H1 (cell line): ENCODE measurements at regions not wholly inside any gene's neighbourhood (a gene's known extent, or its start where the extent isn't known, plus 50 kb on each side); places are given as distances from the start of the nearest gene placed in this dataset.

Experiments used
- CTCF ChIA-PET: fragments of 300-600 bp; sonication (Branson Sonifier 250); formaldehyde crosslinking; loops from one replicate; lab custom pipeline; 2021; ENCODE audit not compliant: partially characterized antibody; lab: Charles Lee
- POLR2A ChIA-PET: fragments of 300-600 bp; sonication (Branson Sonifier 250); formaldehyde crosslinking; loops from one replicate; lab custom pipeline; 2021; ENCODE audit warnings: inconsistent platforms; ENCODE audit not compliant: partially characterized antibody; lab: Charles Lee
- DNase-seq, 2 experiments: peaks; one replicate each; pipeline versions ENCODE4 v3.0.0 to v3.0.0-alpha.2; 2010 to 2022; ENCODE audit warnings: low spot score in 2 of 2, low read depth in 1 of 2, mixed read lengths in 1 of 2
- FAIRE-seq: peaks from 2 replicates; lab custom pipeline; 2011; peaks lifted over from hg19 to GRCh38; lab: Jason Lieb, UNC
- H2AFZ ChIP-seq: 2 replicates; pipeline ENCODE4 v1.8.1; 2012; ENCODE audit warnings: low read length, inconsistent platforms
- H2AK5ac ChIP-seq: 2 replicates; pipeline ENCODE4 v1.6.1; 2013; ENCODE audit warnings: low read depth, low read length
- H2BK120ac ChIP-seq: replicated peaks from 2 replicates; pipeline ENCODE3; 2013; ENCODE audit warnings: low read depth, low read length, inconsistent platforms
- H2BK12ac ChIP-seq: 2 replicates; pipeline ENCODE4 v1.6.1; 2013; ENCODE audit warnings: low read depth, low read length
- H2BK15ac ChIP-seq: 2 replicates; pipeline ENCODE4 v1.6.1; 2013; ENCODE audit warnings: low read length
- H2BK20ac ChIP-seq: 2 replicates; pipeline ENCODE4 v1.6.1; 2013; ENCODE audit warnings: low read length
- H2BK5ac ChIP-seq: 2 replicates; pipeline ENCODE4 v1.6.1; 2013; ENCODE audit warnings: low read depth, low read length
- H3K14ac ChIP-seq: 2 replicates; pipeline ENCODE4 v1.6.1; 2013; ENCODE audit warnings: inconsistent platforms; ENCODE audit not compliant: insufficient read length
- H3K18ac ChIP-seq: 2 replicates; pipeline ENCODE4 v1.6.1; 2013; ENCODE audit warnings: low read length; ENCODE audit errors: extremely low read depth
- H3K23ac ChIP-seq: 2 replicates; pipeline ENCODE4 v1.6.1; 2013; ENCODE audit warnings: inconsistent platforms; ENCODE audit not compliant: insufficient read length
- H3K23me2 ChIP-seq: 2 replicates; pipeline ENCODE4 v1.6.1; 2013; ENCODE audit warnings: low read depth, low read length
- H3K27ac ChIP-seq: 2 replicates; pipeline ENCODE4 v1.6.1; 2011; ENCODE audit warnings: low read depth, low read length, inconsistent platforms
- H3K27me3 ChIP-seq, 4 experiments: replicated peaks in 1 of 4; 1 replicate in 1 of 4; 2 replicates in 3 of 4; pipeline versions ENCODE4 v1.6.1 to v1.8.1; 2011 to 2013; ENCODE audit warnings: low read length in 3 of 4, mild to moderate bottlenecking in 3 of 4, inconsistent platforms in 2 of 4, mixed read lengths in 2 of 4, moderate library complexity in 1 of 4; ENCODE audit not compliant: control insufficient read depth in 3 of 4, insufficient read depth in 3 of 4; ENCODE audit errors: extremely low read depth in 1 of 4
- H3K36me3 ChIP-seq, 4 experiments: 2 replicates each; pipeline versions ENCODE4 v1.6.1 to v1.8.1; 2011 to 2013; ENCODE audit warnings: mild to moderate bottlenecking in 4 of 4, low read length in 3 of 4, moderate library complexity in 2 of 4, control low read depth in 1 of 4, inconsistent platforms in 1 of 4; ENCODE audit not compliant: insufficient read depth in 4 of 4, control insufficient read depth in 2 of 4
- H3K4ac ChIP-seq: replicated peaks from 2 replicates; pipeline ENCODE3; 2013; ENCODE audit warnings: low read length, low read depth, mixed read lengths, inconsistent platforms; ENCODE audit not compliant: insufficient read length
- H3K4me1 ChIP-seq, 4 experiments: replicated peaks in 1 of 4; 1 replicate in 1 of 4; 2 replicates in 3 of 4; pipeline versions ENCODE4 v1.6.1 to v1.8.1; 2011 to 2013; ENCODE audit warnings: low read length in 3 of 4, inconsistent platforms in 2 of 4, mixed read lengths in 1 of 4; ENCODE audit not compliant: insufficient read depth in 4 of 4, control insufficient read depth in 3 of 4
- H3K4me2 ChIP-seq, 2 experiments: 2 replicates each; pipeline versions ENCODE4 v1.6.1 to v1.8.1; 2011 to 2013; ENCODE audit warnings: low read depth in 2 of 2, low read length in 2 of 2, control low read depth in 1 of 2, inconsistent platforms in 1 of 2, mild to moderate bottlenecking in 1 of 2; ENCODE audit not compliant: insufficient read depth in 1 of 2
- H3K4me3 ChIP-seq, 4 experiments: fragments of 200-600, 300-600 bp in 1 of 4; sonication (generic), shearing (Covaris generic), sonication (Bioruptor Twin) in 1 of 4; 2 replicates each; pipeline versions ENCODE4 v1.5.1 to v1.8.1; 2011 to 2016; ENCODE audit warnings: low read length in 4 of 4, low read depth in 3 of 4, control low read depth in 2 of 4, inconsistent platforms in 2 of 4, mild to moderate bottlenecking in 2 of 4, mixed read lengths in 1 of 4, moderate library complexity in 1 of 4; ENCODE audit not compliant: insufficient read depth in 2 of 4; ENCODE audit errors: extremely low read depth in 1 of 4
- H3K56ac ChIP-seq: replicated peaks from 2 replicates; pipeline ENCODE3; 2013; ENCODE audit warnings: low read depth, mild to moderate bottlenecking, mixed read lengths, low read length, inconsistent platforms; ENCODE audit not compliant: insufficient read length
- H3K79me1 ChIP-seq: 2 replicates; pipeline ENCODE4 v1.6.1; 2013; ENCODE audit warnings: low read depth, low read length, control low read depth
- H3K79me2 ChIP-seq, 2 experiments: 2 replicates each; pipeline versions ENCODE4 v1.6.1 to v1.8.1; 2012 to 2013; ENCODE audit warnings: low read length in 2 of 2, mild to moderate bottlenecking in 2 of 2, inconsistent platforms in 1 of 2; ENCODE audit not compliant: insufficient read depth in 2 of 2, control insufficient read depth in 1 of 2
- H3K9ac ChIP-seq, 4 experiments: replicated peaks in 1 of 4; 1 replicate in 1 of 4; 2 replicates in 3 of 4; pipeline versions ENCODE4 v1.6.1 to v1.8.1; 2011 to 2013; ENCODE audit warnings: low read depth in 3 of 4, low read length in 3 of 4, control low read depth in 2 of 4, mild to moderate bottlenecking in 2 of 4, moderate library complexity in 2 of 4, inconsistent platforms in 1 of 4; ENCODE audit errors: extremely low read depth in 1 of 4
- H3K9me3 ChIP-seq, 2 experiments: 2 replicates each; pipeline versions ENCODE4 v1.6.1 to v1.8.1; 2012 to 2013; ENCODE audit warnings: mild to moderate bottlenecking in 2 of 2, moderate library complexity in 2 of 2, control low read depth in 1 of 2, inconsistent platforms in 1 of 2, low read depth in 1 of 2, low read length in 1 of 2, mixed read lengths in 1 of 2; ENCODE audit not compliant: insufficient read depth in 2 of 2
- H4K20me1 ChIP-seq, 2 experiments: replicated peaks in 1 of 2; 2 replicates each; pipeline versions ENCODE3 to v1.8.1; 2011 to 2013; ENCODE audit warnings: inconsistent platforms in 2 of 2, low read length in 2 of 2, mild to moderate bottlenecking in 1 of 2; ENCODE audit not compliant: insufficient read depth in 2 of 2, control insufficient read depth in 1 of 2
- H4K5ac ChIP-seq: 2 replicates; pipeline ENCODE4 v1.6.1; 2013; ENCODE audit warnings: low read length, low read depth, mixed read lengths, inconsistent platforms; ENCODE audit not compliant: insufficient read length
- H4K8ac ChIP-seq: 2 replicates; pipeline ENCODE4 v1.8.0; 2013; ENCODE audit warnings: mild to moderate bottlenecking, moderate library complexity, low read length, inconsistent platforms; ENCODE audit not compliant: insufficient read depth; ENCODE audit errors: extremely low read depth
- H4K91ac ChIP-seq: replicated peaks from 2 replicates; pipeline ENCODE3; 2013; ENCODE audit warnings: low read length, mixed read lengths, inconsistent platforms; ENCODE audit not compliant: insufficient read length
- BACH1 ChIP-seq: IDR thresholded peaks from 2 replicates; pipeline ENCODE4 v1.6.1; 2012; ENCODE audit warnings: low read length, improper control_type of control experiment
- CBX5 ChIP-seq: fragments of 300-800, 300-1000 bp; sonication (generic); IDR thresholded peaks from 2 replicates; pipeline ENCODE4 v1.7.1; 2016; ENCODE audit warnings: antibody characterized with exemption, low read length, low read depth
- EP300 ChIP-seq, 2 experiments: IDR thresholded peaks; 1 replicate in 1 of 2; 2 replicates in 1 of 2; pipeline ENCODE4 v1.6.1; 2011 to 2012; ENCODE audit warnings: low read depth in 2 of 2, low read length in 2 of 2, mild to moderate bottlenecking in 2 of 2, borderline replicate concordance in 1 of 2, inconsistent platforms in 1 of 2, moderate library complexity in 1 of 2
- HDAC2 ChIP-seq, 2 experiments: fragments of 300-600 bp in 1 of 2; sonication (generic) in 1 of 2; IDR thresholded peaks; 2 replicates each; pipeline ENCODE4 v1.6.1; 2011 to 2012; ENCODE audit warnings: low read depth in 2 of 2, low read length in 2 of 2, mild to moderate bottlenecking in 2 of 2, moderate library complexity in 2 of 2, borderline replicate concordance in 1 of 2, inconsistent platforms in 1 of 2
- KDM5A ChIP-seq: fragments of 200-600 bp; IDR thresholded peaks from 2 replicates; pipeline ENCODE4 v1.7.1; 2012; ENCODE audit warnings: mild to moderate bottlenecking, low read length, inconsistent platforms, mixed read lengths
- RAD21 ChIP-seq, 2 experiments: IDR thresholded peaks in 1 of 2; conservative IDR thresholded peaks in 1 of 2; 2 replicates each; pipeline ENCODE4 v1.6.1; 2011; ENCODE audit warnings: low read depth in 2 of 2, low read length in 2 of 2, improper control_type of control experiment in 1 of 2, inconsistent platforms in 1 of 2, mild to moderate bottlenecking in 1 of 2, moderate library complexity in 1 of 2
- SP1 ChIP-seq: IDR thresholded peaks from 2 replicates; pipeline ENCODE4 v1.6.1; 2011; ENCODE audit warnings: low read depth, low read length
- SRF ChIP-seq: IDR thresholded peaks from 2 replicates; pipeline ENCODE4 v1.6.1; 2011; ENCODE audit warnings: mild to moderate bottlenecking, low read depth, low read length, moderate library complexity
- TBP ChIP-seq: IDR thresholded peaks from 2 replicates; pipeline ENCODE4 v1.6.1; 2011; ENCODE audit warnings: low read depth, low read length, improper control_type of control experiment
- TCF12 ChIP-seq: IDR thresholded peaks from 2 replicates; pipeline ENCODE4 v1.6.1; 2011; ENCODE audit warnings: low read depth, mild to moderate bottlenecking, low read length
- WGBS, 2 experiments: shearing (Covaris generic) in 1 of 2; methylation state at CpG; one replicate each; pipeline versions ENCODE4 v1.1.6 to v1.1.7; 2013 to 2015; ENCODE audit warnings: low lambda C conversion rate in 2 of 2, mixed read lengths in 2 of 2, inconsistent platforms in 1 of 2, low coverage in 1 of 2, missing lambda C conversion rate in 1 of 2; ENCODE audit not compliant: insufficient replicate concordance in 2 of 2, insufficient coverage in 1 of 2, insufficient read length in 1 of 2; ENCODE audit errors: extremely low coverage in 1 of 2, missing lambda C conversion rate in 1 of 2; 5-methylcytosine and 5-hydroxymethylcytosine counted together
- TF ChIP-seq, protein P1 (sequence below): IDR thresholded peaks from 2 replicates; pipeline ENCODE4 v1.6.1; 2011; ENCODE audit warnings: low read depth, mild to moderate bottlenecking, low read length; ENCODE audit not compliant: insufficient read depth
- TF ChIP-seq, protein P2 (sequence below): IDR thresholded peaks from 2 replicates; pipeline ENCODE4 v1.6.1; 2011; ENCODE audit warnings: low read length, improper control_type of control experiment

DNA sequence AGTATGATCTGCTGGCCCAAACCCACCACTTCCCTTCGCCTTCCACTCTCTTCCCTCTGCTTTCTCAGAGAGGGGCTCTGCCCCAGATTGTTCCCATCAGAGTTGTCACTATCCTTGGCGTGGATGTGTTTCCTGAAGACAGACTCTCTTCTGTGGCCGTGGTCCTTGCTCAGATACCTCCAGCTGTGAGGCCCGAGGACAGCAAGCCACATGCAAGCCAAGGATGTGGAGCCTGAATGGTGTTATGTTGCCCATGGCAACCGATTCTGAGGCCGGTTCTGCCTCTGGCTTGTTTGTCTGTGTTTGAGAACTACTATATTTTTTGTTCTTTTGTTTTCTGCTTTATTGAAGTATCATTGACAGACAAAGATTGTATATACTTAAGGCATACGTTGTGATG, 247.4 kb upstream of the PODXL start:
- H2BK12ac ChIP-seq, result no peak overlapping the region
- no peak overlapping the region for H2BK20ac ChIP-seq
- WGBS, 2 experiments, result 87% methylated on average over 7 of the region's 7 CpGs; no CpG with 5 or more reads in 1 of the 2 experiments
- no peak overlapping the region for H2AFZ ChIP-seq
- no peak overlapping the region for H3K14ac ChIP-seq
- DNase-seq, result no peak
- H2BK120ac ChIP-seq, result no peak overlapping the region
- no peak overlapping the region for H4K8ac ChIP-seq
- H2BK15ac ChIP-seq, result no peak overlapping the region
- no peak overlapping the region for H3K27ac ChIP-seq
- no peak overlapping the region for H3K23ac ChIP-seq
- H3K79me2 ChIP-seq, result no peaks in the 10 kb centered on the region
- no peak overlapping the region for H2BK5ac ChIP-seq
- CTCF ChIA-PET, result interaction anchor here (2.2 to 3.0 kb wide), 2 partner anchors 11 to 55 kb away, joined by 9 to 10 read pairs; no protein-coding TSS in a partner anchor
- POLR2A ChIA-PET, result no interaction called here
- no peak overlapping the region for H4K5ac ChIP-seq
- H2AK5ac ChIP-seq, result no peak overlapping the region
- no peak overlapping the region for H3K56ac ChIP-seq
- no peaks in the 10 kb centered on the region for H3K9me3 ChIP-seq
- no peak for FAIRE-seq
- no peak overlapping the region for H4K91ac ChIP-seq
- H3K4me3 ChIP-seq, result no peak overlapping the region
- no peaks in the 10 kb centered on the region for H3K36me3 ChIP-seq
- no peaks in the 10 kb centered on the region; a peak in 1 of 7 replicates for H3K27me3 ChIP-seq
- peaks cover 0 to 8% (median 5%) of the 10 kb centered on the region in 4 experiments; a peak in 4 of 7 replicates for H3K4me1 ChIP-seq
- no peak overlapping the region for H3K18ac ChIP-seq
- no peaks in the 10 kb centered on the region for H3K23me2 ChIP-seq
- H3K4ac ChIP-seq, result no peak overlapping the region
- no peak overlapping the region for H3K4me2 ChIP-seq
- H4K20me1 ChIP-seq, result no peaks in the 10 kb centered on the region
- no peaks in the 10 kb centered on the region for H3K79me1 ChIP-seq
- H3K9ac ChIP-seq, result no peak overlapping the region
- no peak for TF ChIP-seq KDM5A
- no peak for TF ChIP-seq BACH1
- no peak for TF ChIP-seq SP1
- TF ChIP-seq EP300 (IDR thresholded peaks at IDR 0.05; ENCODE audit: borderline replicate concordance in 1 of 2, low read depth in 2 of 2, low read length in 2 of 2), result no peak
- TF ChIP-seq, protein P1, sequence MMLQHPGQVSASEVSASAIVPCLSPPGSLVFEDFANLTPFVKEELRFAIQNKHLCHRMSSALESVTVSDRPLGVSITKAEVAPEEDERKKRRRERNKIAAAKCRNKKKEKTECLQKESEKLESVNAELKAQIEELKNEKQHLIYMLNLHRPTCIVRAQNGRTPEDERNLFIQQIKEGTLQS, result no peak
- no peak for TF ChIP-seq HDAC2 (IDR thresholded peaks at IDR 0.05; ENCODE audit: borderline replicate concordance in 1 of 2, low read depth in 2 of 2, low read length in 2 of 2)
- TF ChIP-seq, protein P2, sequence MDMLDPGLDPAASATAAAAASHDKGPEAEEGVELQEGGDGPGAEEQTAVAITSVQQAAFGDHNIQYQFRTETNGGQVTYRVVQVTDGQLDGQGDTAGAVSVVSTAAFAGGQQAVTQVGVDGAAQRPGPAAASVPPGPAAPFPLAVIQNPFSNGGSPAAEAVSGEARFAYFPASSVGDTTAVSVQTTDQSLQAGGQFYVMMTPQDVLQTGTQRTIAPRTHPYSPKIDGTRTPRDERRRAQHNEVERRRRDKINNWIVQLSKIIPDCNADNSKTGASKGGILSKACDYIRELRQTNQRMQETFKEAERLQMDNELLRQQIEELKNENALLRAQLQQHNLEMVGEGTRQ, result no peak
- no peak for TF ChIP-seq SRF
- TF ChIP-seq TCF12, result no peak
- TF ChIP-seq TBP, result no peak
- no peak for TF ChIP-seq CBX5
- TF ChIP-seq RAD21 (IDR thresholded peaks at IDR 0.05 in 1 of 2, conservative IDR thresholded peaks at IDR 0.05 in 1 of 2; ENCODE audit: low read depth in 2 of 2, low read length in 2 of 2), result no peak
